Coronary artery (tissue), 2 donors: ENCODE measurements at regions not wholly inside any gene's neighbourhood (a gene's known extent, or its start where the extent isn't known, plus 50 kb on each side); places are given as distances from the start of the nearest gene placed in this dataset.

Experiments used
- DNase-seq: peaks from one replicate; pipeline ENCODE4 v3.0.0-alpha.2; 2017; ENCODE audit warnings: low spot score
- H3K27ac ChIP-seq, 2 donors: fragments of 200-600 bp; sonication (generic); one replicate each; pipeline ENCODE4 v1.5.1; 2016 to 2019
- H3K4me3 ChIP-seq: fragments of 200-600 bp; sonication (generic); 2 replicates; pipeline ENCODE4 v1.5.1; 2016; ENCODE audit warnings: mild to moderate bottlenecking, moderate library complexity
- TF ChIP-seq, protein P1 (sequence below): fragments of 200-600 bp; sonication (generic); IDR thresholded peaks from one replicate; pipeline ENCODE4 v1.5.1; 2019; ENCODE audit warnings: antibody characterized with exemption

DNA sequence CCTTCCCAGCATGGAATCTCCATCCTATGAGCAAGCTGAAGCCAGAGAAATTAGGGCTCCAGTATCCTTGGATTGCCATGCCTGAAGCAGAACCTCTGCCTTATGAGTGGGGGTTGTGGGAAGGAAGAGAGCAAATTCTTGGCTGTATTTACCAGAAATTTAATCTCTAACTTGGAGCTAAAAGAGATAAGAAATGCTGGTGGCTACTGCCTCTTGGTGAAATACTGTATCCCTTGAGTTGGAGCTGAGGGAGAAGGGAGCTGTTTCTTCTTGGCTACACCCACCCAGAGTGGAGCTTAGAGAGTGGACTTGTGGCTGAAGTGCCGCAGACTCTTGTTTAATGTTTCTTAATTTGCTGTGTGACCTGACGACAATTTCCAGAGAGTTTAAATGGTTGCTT is 447.3 kb downstream of the ARHGEF28 start:
- no peak overlapping the region for H3K4me3 ChIP-seq
- TF ChIP-seq, protein P1, sequence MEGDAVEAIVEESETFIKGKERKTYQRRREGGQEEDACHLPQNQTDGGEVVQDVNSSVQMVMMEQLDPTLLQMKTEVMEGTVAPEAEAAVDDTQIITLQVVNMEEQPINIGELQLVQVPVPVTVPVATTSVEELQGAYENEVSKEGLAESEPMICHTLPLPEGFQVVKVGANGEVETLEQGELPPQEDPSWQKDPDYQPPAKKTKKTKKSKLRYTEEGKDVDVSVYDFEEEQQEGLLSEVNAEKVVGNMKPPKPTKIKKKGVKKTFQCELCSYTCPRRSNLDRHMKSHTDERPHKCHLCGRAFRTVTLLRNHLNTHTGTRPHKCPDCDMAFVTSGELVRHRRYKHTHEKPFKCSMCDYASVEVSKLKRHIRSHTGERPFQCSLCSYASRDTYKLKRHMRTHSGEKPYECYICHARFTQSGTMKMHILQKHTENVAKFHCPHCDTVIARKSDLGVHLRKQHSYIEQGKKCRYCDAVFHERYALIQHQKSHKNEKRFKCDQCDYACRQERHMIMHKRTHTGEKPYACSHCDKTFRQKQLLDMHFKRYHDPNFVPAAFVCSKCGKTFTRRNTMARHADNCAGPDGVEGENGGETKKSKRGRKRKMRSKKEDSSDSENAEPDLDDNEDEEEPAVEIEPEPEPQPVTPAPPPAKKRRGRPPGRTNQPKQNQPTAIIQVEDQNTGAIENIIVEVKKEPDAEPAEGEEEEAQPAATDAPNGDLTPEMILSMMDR, result no peak
- peak overlapping the region in 1 of 2 donors; percentile 46 for H3K27ac ChIP-seq
- no peak for DNase-seq

DNA sequence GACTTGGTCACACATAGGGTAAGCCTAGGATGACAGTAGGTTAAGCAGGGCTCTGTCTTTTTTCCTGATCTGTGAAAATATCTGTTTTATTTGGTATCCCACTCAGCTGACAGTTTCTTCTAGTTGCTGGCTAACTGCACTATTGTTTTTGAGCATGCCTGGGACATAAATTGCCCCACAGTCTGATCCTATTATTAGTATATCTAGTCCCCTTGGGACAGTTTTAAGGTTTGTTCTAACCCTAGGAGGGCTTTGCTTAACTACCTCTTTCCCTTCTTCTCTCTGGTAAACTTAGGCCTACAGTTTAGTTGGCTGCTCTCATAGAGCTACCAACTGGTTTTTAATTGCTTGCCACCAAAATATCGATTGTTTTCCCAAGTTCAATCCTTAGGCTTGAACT is 446.6 kb downstream of the ARHGEF28 start:
- H3K27ac ChIP-seq, result peak overlapping the region in 1 of 2 donors; percentile 46
- no peak for DNase-seq
- TF ChIP-seq, protein P1, result no peak
- H3K4me3 ChIP-seq, result no peak overlapping the region

DNA sequence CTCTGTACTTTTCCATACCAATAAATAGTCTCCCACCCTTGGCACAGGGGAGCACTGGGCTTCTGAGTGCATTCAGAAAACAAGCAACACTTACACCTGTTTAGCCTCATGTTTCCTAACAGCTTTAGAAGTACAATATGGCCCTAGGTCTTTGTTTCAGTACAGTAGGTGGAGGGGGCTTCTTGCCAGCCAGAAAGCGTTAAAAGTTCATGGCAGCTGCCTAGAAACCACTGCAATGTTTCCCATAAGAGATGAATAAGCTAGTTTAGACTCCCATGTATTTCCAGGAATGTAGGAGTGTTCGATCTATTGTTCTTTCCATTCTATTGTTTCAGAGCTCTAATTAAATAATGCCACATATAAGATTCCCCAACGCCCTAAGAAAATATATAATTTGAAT is 444.8 kb downstream of the ARHGEF28 start:
- no peak overlapping the region for H3K27ac ChIP-seq
- TF ChIP-seq, protein P1, result no peak
- H3K4me3 ChIP-seq, result no peak overlapping the region
- no peak for DNase-seq

DNA sequence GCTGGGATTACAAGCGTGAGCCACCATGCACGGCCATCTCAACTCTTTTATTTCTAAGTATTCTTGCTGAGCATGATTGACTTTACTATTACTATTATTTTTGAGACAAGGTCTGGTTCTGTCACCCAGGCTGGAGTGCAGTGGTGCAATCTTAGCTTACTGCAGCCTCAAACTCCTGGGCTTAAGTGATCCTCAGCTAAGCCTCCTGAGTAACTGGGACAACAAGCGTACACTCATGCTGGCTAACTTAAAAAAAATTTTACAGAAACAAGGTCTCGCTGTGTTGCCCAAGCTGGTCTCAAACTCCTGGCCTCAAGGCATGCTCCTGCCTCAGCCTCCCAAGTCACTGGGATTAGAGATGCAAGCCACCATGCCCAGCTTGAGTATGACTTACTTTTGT is 443.7 kb downstream of the ARHGEF28 start:
- no peak for DNase-seq
- TF ChIP-seq, protein P1, result no peak
- Histone ChIP-seq H3K4me3 (no peak overlapping the region), H3K27ac (no peak overlapping the region)

DNA sequence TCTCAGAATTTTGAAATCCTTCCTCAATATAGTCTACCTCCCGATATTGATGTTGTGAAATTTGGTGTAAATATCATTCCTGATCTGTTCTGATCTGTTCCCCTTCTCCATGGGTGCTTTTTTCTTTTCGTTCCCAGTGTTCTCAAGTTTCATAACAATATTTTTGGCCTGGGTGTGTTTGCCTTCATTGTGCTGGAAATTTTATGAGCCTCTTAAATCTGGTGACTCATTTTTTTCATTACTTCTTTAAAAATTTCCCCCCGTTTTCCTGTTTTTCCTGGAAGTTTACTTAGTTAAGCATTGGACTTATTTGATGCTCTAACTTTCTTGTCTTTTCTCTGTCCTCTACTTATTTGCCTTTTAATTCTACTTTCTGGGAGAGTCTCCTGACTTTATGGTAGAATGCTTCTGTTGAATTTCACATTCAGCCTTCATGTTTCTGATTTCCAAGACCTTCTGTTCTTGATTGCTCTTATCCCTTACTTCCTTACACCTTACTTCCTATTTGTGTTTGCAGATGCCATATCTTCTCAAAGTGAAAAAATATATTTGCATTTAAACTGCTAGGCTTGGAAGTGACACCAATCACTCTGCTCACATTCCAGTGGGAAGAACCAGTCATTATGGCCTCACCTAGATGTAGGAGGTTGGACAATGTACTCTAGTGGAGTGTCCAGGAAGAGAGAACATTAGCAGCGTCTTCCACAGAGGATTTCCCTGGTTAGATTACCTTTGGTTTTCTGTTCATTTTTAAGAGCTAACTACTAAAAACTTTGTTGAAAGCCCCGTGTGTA is 441.9 kb downstream of the ARHGEF28 start:
- Histone ChIP-seq H3K27ac (no peak overlapping the region), H3K4me3 (no peak overlapping the region)
- DNase-seq, result no peak
- TF ChIP-seq, protein P1, result no peak

DNA sequence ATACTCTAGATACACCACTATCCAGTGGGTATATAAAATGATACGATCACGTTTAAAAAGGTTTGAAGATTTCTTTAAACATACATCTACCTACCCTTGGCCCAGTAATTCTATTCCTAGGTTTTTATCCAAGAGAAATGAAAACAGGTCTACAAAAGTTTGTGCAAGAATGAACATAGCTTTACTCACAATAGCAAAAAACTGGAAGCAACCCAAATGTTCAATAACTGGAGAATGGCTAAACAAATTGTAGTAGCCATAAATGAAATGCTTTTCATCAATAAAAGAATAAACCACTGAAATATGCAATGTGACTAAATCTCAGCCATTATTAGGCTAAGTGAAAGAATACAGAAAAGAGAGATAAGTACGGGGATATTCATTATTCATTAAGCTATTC is 438.9 kb downstream of the ARHGEF28 start:
- Histone ChIP-seq H3K4me3 (no peak overlapping the region), H3K27ac (no peak overlapping the region)
- TF ChIP-seq, protein P1, result no peak
- no peak for DNase-seq

DNA sequence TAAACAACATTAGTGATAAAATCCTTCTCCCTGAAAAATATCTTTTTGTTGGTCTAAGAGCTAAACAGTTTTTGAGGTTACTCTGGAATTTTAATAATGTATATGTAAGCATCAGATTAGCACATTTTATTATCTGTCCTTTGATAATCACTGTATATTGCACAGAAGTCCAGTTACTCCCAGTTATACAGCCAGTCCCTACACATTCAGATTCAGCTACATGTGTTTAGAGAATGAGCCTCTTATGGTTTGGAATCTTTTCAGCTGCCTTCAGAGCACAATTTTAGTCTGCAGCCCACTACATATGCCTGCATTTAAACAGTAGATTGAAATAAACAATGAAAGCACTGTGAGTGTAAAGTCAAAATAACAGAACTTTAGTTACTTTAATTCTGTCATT is 438.2 kb downstream of the ARHGEF28 start:
- TF ChIP-seq, protein P1, result no peak
- no peak for DNase-seq

More for the DNA sequence above, 438.2 kb downstream of the ARHGEF28 start:
- Histone ChIP-seq H3K27ac (peak overlapping the region in 1 of 2 donors; percentile 23), H3K4me3 (no peak overlapping the region)
